C4-2B (cell line): ENCODE measurements at regions not wholly inside any gene's neighbourhood (a gene's known extent, or its start where the extent isn't known, plus 50 kb on each side); places are given as distances from the start of the nearest gene placed in this dataset.

Source experiments
- CTCF ChIP-seq: fragments of 450-650 bp; conservative IDR thresholded peaks from 2 replicates; pipeline ENCODE4 v1.5.1; 2017; ENCODE audit warnings: mild to moderate bottlenecking
- ZFX ChIP-seq: fragments of 450-650 bp; IDR thresholded peaks from 2 replicates; pipeline ENCODE4 v1.6.1; 2017

GRCh38 chr2:234189786-234190300 is 139.3 kb downstream of the SPP2 start:
- no peak for TF ChIP-seq CTCF
- no peak for TF ChIP-seq ZFX
